Astrocyte of the spinal cord (primary cell): ENCODE measurements at regions not wholly inside any gene's neighbourhood (a gene's known extent, or its start where the extent isn't known, plus 50 kb on each side); places are given as distances from the start of the nearest gene placed in this dataset.

ENCODE experiments used
- DNase-seq: peaks from one replicate; pipeline ENCODE4 v3.0.0; 2011; ENCODE audit warnings: low read depth, low spot score
- H3K4me3 ChIP-seq: 2 replicates; pipeline ENCODE4 v1.5.1; 2011; ENCODE audit warnings: low read depth, mild to moderate bottlenecking, low read length, moderate library complexity
- CTCF ChIP-seq: IDR thresholded peaks from 2 replicates; pipeline ENCODE4 v1.5.1; 2012; ENCODE audit warnings: low read depth, mild to moderate bottlenecking, low read length, inconsistent platforms
- in situ Hi-C: cut with HindIII; loops from 2 replicates; pipeline ENCODE4 v1.10.0; 2017; ENCODE audit warnings: low sequenced_read_pairs

DNA sequence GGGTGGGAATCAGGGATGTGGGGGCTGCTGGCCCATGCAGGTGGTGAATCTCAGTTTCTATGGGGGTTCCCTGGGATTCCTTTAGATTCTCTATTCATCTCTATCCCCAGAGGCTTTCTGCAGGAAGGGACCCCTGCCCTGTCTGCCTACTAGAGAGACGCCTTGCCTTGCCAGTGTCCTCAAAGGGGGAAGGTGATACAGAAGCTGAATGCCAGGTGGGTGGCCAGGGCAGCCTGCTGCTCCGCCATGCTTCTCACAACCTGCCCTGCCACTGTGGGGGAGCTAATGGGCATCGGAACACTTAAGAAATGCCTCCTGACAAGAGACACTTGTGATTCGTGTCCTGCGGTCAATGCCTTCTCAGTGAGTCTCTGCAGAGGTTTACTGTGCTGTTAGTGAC, 368.4 kb downstream of the EN1 start:
- no peak for DNase-seq
- in situ Hi-C loops, result no loop called here
- H3K4me3 ChIP-seq, result no peak overlapping the region
- TF ChIP-seq CTCF, result no peak

- H3K4me3 ChIP-seq, result no peak overlapping the region
- in situ Hi-C loops, result no loop called here
- DNase-seq, result no peak
- no peak for TF ChIP-seq CTCF
Observed at GRCh38 chr2:118477111-118477862, 370.2 kb downstream of the EN1 start.

GRCh38 chr2:118475622-118476205, 371.7 kb downstream of the EN1 start:
- H3K4me3 ChIP-seq, result no peak overlapping the region
- DNase-seq, result no peak
- TF ChIP-seq CTCF, result no peak
- in situ Hi-C loops, result no loop called here

GRCh38 chr2:118474541-118474920, 372.9 kb downstream of the EN1 start:
- in situ Hi-C loops, result no loop called here
- H3K4me3 ChIP-seq, result no peak overlapping the region
- DNase-seq, result no peak
- TF ChIP-seq CTCF, result no peak

DNA sequence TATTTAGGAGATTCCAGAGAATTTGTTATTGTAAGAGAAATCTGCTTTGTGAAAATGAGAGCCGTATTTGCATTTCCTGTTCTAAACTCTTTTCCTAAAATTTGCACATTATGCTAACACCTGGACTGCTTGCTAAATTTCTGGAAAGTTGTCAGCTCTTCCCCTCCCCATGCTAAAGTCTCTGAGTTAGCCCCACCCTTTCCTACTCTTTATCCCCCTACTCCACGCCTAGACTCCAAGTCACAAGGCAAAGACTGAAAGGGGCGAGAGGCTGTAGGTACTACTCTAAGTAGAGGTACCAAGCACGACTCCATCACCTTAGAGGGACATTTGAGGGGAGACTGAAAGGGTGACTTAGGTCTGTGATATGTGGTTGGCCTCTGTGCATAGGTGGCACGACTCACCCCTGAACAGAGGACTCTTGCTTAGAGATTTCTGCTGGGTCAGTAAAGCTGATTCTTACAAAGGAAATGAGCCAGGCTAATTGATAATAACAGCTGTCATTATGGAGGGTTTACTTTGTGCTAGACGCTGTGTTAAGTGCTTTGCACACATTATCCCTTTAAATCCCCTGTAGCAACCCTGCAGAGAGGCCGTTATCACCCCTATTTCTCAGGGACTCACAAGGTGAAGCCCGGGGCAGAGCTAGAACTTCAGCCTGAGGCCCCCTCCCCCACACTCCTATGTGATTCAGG, 373.5 kb downstream of the EN1 start:
- in situ Hi-C loops, result no loop called here
- DNase-seq, result no peak
- no peak for TF ChIP-seq CTCF

DNA sequence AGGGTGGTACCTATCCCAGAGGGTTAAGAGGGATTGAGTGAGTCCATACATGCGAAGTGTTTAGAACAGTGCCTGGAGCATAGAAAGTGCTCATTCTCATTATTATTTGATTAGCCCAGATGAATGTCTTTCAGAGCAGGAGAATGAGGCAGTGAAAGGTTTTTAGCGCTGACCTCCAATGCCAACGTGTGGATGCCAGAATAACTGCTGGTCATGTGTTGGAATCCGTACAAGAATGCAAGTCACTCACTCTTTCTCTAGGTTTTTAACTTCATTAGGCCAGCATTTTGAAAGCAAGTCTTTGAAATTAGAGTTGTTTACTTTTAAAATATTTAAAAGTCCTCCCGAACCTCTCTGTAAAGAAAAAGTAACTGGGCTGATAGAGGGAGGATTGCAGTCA, 374.2 kb downstream of the EN1 start:
- no peak for TF ChIP-seq CTCF
- in situ Hi-C loops, result no loop called here
- no peak for DNase-seq
- H3K4me3 ChIP-seq, result no peak overlapping the region

More for the DNA sequence above, 373.5 kb downstream of the EN1 start:
- H3K4me3 ChIP-seq, result no peak overlapping the region
